ENCODE measurements at regions not wholly inside any gene's neighbourhood (a gene's known extent, or its start where the extent isn't known, plus 50 kb on each side); places are given as distances from the start of the nearest gene placed in this dataset.
"Not testable (repeated sequence)": the region's sequence is repeated elsewhere in the genome, so short reads cannot be mapped to it uniquely, and the experiment has no call there.

- no peak for DNase-seq
These were observed 640.8 kb downstream of the C12orf50 start for GRCh38 chr12:87388376-87388775.

- no peak for DNase-seq
These were observed 643.9 kb downstream of the C12orf50 start for GRCh38 chr12:87385322-87385721.

- no peak for DNase-seq
These were observed 645.0 kb downstream of the C12orf50 start for GRCh38 chr12:87384226-87384625.

- DNase-seq: no peak
These were observed 645.5 kb downstream of the C12orf50 start for GRCh38 chr12:87383680-87384079.

- DNase-seq: no peak
These were observed 646.1 kb downstream of the C12orf50 start for GRCh38 chr12:87382959-87383566.

- no peak for DNase-seq
These were observed 646.8 kb downstream of the C12orf50 start for GRCh38 chr12:87382436-87382835.

GRCh38 chr12:87381742-87382141 is 647.5 kb downstream of the C12orf50 start:
- DNase-seq: peak; percentile 50 to 66

GRCh38 chr12:87378526-87378925 is 650.7 kb downstream of the C12orf50 start:
- DNase-seq: no peak

- DNase-seq: no peak
These were observed 652.5 kb downstream of the C12orf50 start for GRCh38 chr12:87376722-87377121.

- DNase-seq: no peak
These were observed 660.0 kb downstream of the C12orf50 start for GRCh38 chr12:87369161-87369560.

GRCh38 chr12:87368259-87368658 is 660.9 kb downstream of the C12orf50 start:
- no peak for DNase-seq

- no peak for DNase-seq
These were observed 663.8 kb downstream of the C12orf50 start for GRCh38 chr12:87365423-87365822.

GRCh38 chr12:87363497-87364084 is 665.6 kb downstream of the C12orf50 start:
- no peak for DNase-seq

- DNase-seq: no peak
These were observed 679.5 kb downstream of the C12orf50 start for GRCh38 chr12:87349681-87350080.

- DNase-seq: no peak
These were observed 681.1 kb downstream of the C12orf50 start for GRCh38 chr12:87348071-87348470.

GRCh38 chr12:87344699-87345098 is 684.5 kb downstream of the C12orf50 start:
- DNase-seq: peak; percentile 3 to 35

GRCh38 chr12:87338681-87339080 is 690.5 kb downstream of the C12orf50 start:
- no peak for DNase-seq

- no peak for DNase-seq
These were observed 692.3 kb downstream of the C12orf50 start for GRCh38 chr12:87336814-87337336.

GRCh38 chr12:87332987-87333726 is 696.0 kb downstream of the C12orf50 start:
- no peak for DNase-seq

GRCh38 chr12:87330071-87330555 is 699.1 kb downstream of the C12orf50 start:
- DNase-seq: not testable (repeated sequence)

GRCh38 chr12:87329076-87329863 is 699.9 kb downstream of the C12orf50 start:
- DNase-seq: no peak

- no peak for DNase-seq
These were observed 705.8 kb downstream of the C12orf50 start for GRCh38 chr12:87323369-87323768.

- DNase-seq: no peak
These were observed 708.5 kb downstream of the C12orf50 start for GRCh38 chr12:87320724-87321123.

Measured in Kasumi-1 (cell line).